ENCODE measurements at regions not wholly inside any gene's neighbourhood (a gene's known extent, or its start where the extent isn't known, plus 50 kb on each side); places are given as distances from the start of the nearest gene placed in this dataset.

GRCh38 chr2:188131281-188131680, 160.4 kb upstream of the GULP1 start:
- ChIA-PET CTCF (ENCODE audit: partially characterized antibody) (interaction anchor here (0.7 to 1.4 kb wide), 4 partner anchors 9 to 1012 kb away, joined by 3 to 4 read pairs (median 3); no protein-coding TSS in a partner anchor), POLR2A (ENCODE audit: partially characterized antibody) (no interaction called here)
- H3K36me3 ChIP-seq (ENCODE audit: control insufficient read depth in 2 of 4, insufficient read depth in 4 of 4, low read length in 3 of 4), result no peaks in the 10 kb centered on the region
- H3K27ac ChIP-seq (ENCODE audit: low read depth, low read length), result no peak overlapping the region
- no peak overlapping the region for H2AFZ ChIP-seq (ENCODE audit: low read length)
- H4K5ac ChIP-seq (ENCODE audit: insufficient read length, low read depth, low read length), result no peak overlapping the region
- no peak overlapping the region for H4K91ac ChIP-seq (replicated peaks; ENCODE audit: insufficient read length, low read length)
- TF ChIP-seq ASH2L (IDR thresholded peaks at IDR 0.05; ENCODE audit: low read length), result no peak
- no peak for TF ChIP-seq USF2 (IDR thresholded peaks at IDR 0.05; ENCODE audit: low read length)
- no peak for TF ChIP-seq SRF (IDR thresholded peaks at IDR 0.05; ENCODE audit: low read depth, low read length)
- no peak for TF ChIP-seq MAFK (IDR thresholded peaks at IDR 0.05; ENCODE audit: low read depth, low read length)
- no peak for TF ChIP-seq CBX5 (IDR thresholded peaks at IDR 0.05; ENCODE audit: low read depth, low read length)
- TF ChIP-seq ZNF274 (IDR thresholded peaks at IDR 0.05; ENCODE audit: borderline replicate concordance, extremely low read depth, low read length), result no peak
- no peak for TF ChIP-seq RFX5 (IDR thresholded peaks at IDR 0.05; ENCODE audit: borderline replicate concordance, low read depth, low read length)
- H2AK5ac ChIP-seq (ENCODE audit: low read depth, low read length), result no peak overlapping the region
- no peak overlapping the region for H4K8ac ChIP-seq (ENCODE audit: extremely low read depth, insufficient read depth, low read length)
- no peaks in the 10 kb centered on the region for H3K27me3 ChIP-seq (replicated peaks in 1 of 4; ENCODE audit: control insufficient read depth in 3 of 4, extremely low read depth in 1 of 4, insufficient read depth in 3 of 4, low read length in 3 of 4)
- no peaks in the 10 kb centered on the region for H4K20me1 ChIP-seq (replicated peaks in 1 of 2; ENCODE audit: control insufficient read depth in 1 of 2, insufficient read depth in 2 of 2, low read length in 2 of 2)
- WGBS, 2 experiments (ENCODE audit: extremely low coverage in 1 of 2, insufficient coverage in 1 of 2, insufficient read length in 1 of 2, insufficient replicate concordance in 2 of 2, low coverage in 1 of 2, low lambda C conversion rate in 2 of 2, missing lambda C conversion rate in 1 of 2), result 96% methylated on average over 1 of the region's 1 CpG; no CpG with 5 or more reads in 1 of the 2 experiments
- no peak overlapping the region for H2BK20ac ChIP-seq (ENCODE audit: low read length)
- H3K18ac ChIP-seq (ENCODE audit: extremely low read depth, low read length), result no peak overlapping the region
- no peak overlapping the region for H3K9ac ChIP-seq (replicated peaks in 1 of 4; ENCODE audit: extremely low read depth in 1 of 4, low read depth in 3 of 4, low read length in 3 of 4)
- DNase-seq (ENCODE audit: low read depth in 1 of 2, low spot score in 2 of 2) (no peak), FAIRE-seq (no peak)
- no peak overlapping the region for H2BK5ac ChIP-seq (ENCODE audit: low read depth, low read length)
- H3K79me2 ChIP-seq (ENCODE audit: control insufficient read depth in 1 of 2, insufficient read depth in 2 of 2, low read length in 2 of 2), result no peaks in the 10 kb centered on the region
- H2BK120ac ChIP-seq (replicated peaks; ENCODE audit: low read depth, low read length), result no peak overlapping the region
- no peaks in the 10 kb centered on the region for H3K4me1 ChIP-seq (replicated peaks in 1 of 4; ENCODE audit: control insufficient read depth in 3 of 4, insufficient read depth in 4 of 4, low read length in 3 of 4)
- H3K56ac ChIP-seq (replicated peaks; ENCODE audit: insufficient read length, low read depth, low read length), result no peak overlapping the region
- no peak overlapping the region for H3K4me2 ChIP-seq (ENCODE audit: insufficient read depth in 1 of 2, low read depth in 2 of 2, low read length in 2 of 2)
- H3K9me3 ChIP-seq (ENCODE audit: insufficient read depth in 2 of 2, low read depth in 1 of 2, low read length in 1 of 2), result no peaks in the 10 kb centered on the region
- no peak overlapping the region for H3K4me3 ChIP-seq (ENCODE audit: extremely low read depth in 1 of 4, insufficient read depth in 2 of 4, low read depth in 3 of 4, low read length in 4 of 4)
- no peak overlapping the region for H3K4ac ChIP-seq (replicated peaks; ENCODE audit: insufficient read length, low read depth, low read length)
- no peaks in the 10 kb centered on the region for H3K23me2 ChIP-seq (ENCODE audit: low read depth, low read length)
- no peak overlapping the region for H3K14ac ChIP-seq (ENCODE audit: insufficient read length)
- H2BK12ac ChIP-seq (ENCODE audit: low read depth, low read length), result no peak overlapping the region
- H2BK15ac ChIP-seq (ENCODE audit: low read length), result no peak overlapping the region
- no peak overlapping the region for H3K23ac ChIP-seq (ENCODE audit: insufficient read length)
- no peaks in the 10 kb centered on the region for H3K79me1 ChIP-seq (ENCODE audit: low read depth, low read length)

Measured in H1 (cell line).